Activated effector memory CD4-positive, alpha-beta T cell treated with anti-CD3 and anti-CD28 coated beads, Interleukin-2, amount 50 U/mL, for 16 hours (primary cell): ENCODE measurements at regions not wholly inside any gene's neighbourhood (a gene's known extent, or its start where the extent isn't known, plus 50 kb on each side); places are given as distances from the start of the nearest gene placed in this dataset.
"Not testable (repeated sequence)": the region's sequence is repeated elsewhere in the genome, so short reads cannot be mapped to it uniquely, and the experiment has no call there.

Experiments
- DNase-seq: peaks from one replicate; pipeline ENCODE4 v3.0.0-alpha.2; 2020

DNA sequence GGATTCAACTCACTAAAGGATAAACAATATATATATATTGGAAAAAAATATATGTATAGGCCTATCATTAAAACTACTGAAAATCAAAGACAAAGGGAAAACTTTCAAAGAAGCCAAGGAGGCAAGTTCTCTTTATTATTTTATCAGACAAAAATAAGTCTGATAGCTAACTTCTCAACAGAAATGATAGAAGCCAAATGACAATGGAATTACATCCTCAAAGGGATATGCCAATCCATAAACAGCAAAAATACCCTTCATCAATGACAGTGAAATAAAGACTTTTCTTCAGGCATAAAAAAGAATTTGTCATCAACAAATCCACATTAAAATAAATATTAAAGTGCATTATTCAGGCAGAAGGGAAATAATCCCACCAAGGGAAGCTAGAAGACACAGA lies 393.4 kb downstream of the ZFHX3 start:
- no peak for DNase-seq

DNA sequence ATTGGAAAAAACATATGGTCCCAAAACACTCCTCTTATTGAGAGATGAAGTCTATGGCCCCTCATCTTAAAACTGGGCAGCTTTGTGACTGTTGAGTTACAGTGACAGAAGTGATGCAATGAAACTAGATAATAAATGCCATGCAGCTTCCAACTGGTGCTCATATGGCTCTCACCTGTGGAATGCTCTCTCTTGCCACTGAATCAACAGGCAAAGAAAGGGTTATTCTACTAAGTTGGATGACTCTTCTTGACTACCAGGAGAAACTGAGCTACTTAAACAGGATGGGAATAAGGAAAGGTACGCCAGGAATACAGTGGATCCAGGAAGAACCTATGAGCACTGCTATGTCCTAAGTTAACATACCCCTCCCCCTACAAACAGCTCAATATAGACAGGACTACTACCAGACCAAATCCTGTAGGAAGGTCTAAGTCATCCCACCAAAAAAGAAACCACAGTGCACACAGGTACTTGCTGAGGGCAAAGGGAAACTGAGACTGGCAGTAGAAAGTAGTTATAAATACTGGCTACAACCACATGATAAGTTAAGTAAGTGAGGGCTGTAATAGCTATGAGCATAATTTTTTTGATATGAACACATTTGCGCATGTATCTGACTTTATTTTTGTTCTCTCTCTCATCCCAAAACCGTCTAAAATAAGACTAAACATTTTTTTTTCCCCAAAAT lies 398.5 kb downstream of the ZFHX3 start:
- no peak for DNase-seq

DNA sequence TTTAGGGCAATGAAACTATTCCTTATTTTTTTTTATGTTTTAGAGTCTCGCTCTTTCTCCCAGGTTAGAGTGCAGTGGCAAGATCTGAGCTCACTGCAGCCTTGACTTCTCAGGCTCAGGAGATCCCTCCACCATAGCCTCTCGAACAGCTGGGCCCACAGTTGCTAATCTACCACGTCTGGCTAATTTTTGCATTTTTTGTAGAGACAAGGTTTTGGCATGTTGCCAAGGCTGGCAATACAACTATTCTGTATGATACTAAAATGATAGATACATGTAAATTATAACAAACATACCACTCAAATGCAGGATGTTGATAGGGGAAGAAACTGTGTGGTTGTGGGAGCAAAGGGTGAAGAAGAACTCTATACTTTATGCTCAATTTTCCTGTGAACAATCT lies 401.3 kb downstream of the ZFHX3 start:
- no peak for DNase-seq

DNA sequence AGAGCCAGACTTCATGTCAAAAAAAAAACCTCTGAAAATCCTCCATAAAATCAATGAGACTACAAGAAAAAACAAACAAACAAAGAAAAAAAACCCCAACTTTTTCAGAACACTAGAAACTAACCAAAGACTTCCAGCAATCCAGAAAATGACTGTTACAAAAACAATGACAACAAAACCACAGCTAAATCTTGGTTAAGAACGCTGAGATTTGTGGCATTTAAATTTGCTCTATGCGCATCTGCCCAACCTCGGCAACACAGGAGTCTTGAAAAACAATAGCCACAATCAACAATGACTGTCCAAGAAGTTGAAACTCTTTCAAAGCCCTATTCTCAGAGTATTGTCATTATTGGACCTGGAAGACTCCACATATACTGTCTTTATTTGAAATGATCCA lies 402.4 kb downstream of the ZFHX3 start:
- DNase-seq = no peak

DNA sequence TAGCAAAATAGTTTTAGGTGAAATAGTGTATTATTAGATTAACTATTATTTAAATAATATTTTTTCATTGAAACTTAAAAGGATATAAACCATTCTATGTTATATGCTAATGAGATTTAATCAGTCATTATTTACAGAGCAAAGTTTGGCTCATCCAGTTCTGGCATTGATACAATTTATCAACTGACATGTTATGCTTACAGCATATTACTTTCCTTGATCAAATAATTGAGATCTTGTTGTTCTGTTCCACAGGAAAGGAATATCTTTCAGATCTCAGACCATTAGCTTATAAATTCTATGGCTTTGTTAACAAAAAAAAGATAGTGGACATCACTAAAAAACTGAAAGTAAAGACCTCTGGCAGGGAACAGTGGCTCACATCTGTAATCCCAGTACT lies 403.0 kb downstream of the ZFHX3 start:
- no peak for DNase-seq

DNA sequence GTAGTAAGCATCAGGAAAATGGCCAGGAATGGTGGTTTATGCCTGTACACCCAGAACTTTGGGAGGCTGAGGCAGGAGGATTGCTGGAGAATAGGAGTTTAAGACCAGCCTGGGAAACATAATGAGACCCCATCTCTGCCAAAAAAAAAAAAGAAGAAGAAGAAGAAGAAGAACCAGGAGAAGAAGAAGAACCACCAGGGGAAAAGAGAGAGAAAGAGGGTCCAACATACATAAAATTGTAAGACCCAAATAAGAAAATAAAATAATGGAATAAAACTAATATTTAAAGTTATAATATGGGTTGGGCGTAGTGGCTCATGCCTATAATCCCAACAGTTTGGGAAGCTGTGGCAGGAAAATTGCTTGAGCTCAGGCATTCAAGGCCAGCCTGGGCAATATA lies 408.4 kb downstream of the ZFHX3 start:
- DNase-seq = no peak

DNA sequence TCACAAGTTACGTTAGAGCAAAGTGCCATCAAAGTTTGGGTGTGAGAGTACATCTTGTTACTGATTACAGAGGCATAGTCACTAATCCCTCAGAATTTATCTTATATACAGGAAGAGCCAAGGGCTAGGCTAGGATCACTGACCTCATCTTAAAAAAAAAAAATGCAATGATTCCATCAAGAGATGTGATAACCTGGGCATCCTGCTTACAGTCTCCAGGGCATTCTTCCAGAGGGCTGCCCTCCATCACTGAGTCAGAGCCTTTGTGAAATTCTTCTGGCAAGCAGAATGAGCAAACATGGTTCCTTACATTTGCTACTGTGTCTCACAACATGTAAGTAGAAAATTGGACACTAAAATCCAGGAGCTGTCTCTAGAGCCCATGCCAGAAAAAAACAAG lies 410.6 kb downstream of the ZFHX3 start:
- DNase-seq = no peak

DNA sequence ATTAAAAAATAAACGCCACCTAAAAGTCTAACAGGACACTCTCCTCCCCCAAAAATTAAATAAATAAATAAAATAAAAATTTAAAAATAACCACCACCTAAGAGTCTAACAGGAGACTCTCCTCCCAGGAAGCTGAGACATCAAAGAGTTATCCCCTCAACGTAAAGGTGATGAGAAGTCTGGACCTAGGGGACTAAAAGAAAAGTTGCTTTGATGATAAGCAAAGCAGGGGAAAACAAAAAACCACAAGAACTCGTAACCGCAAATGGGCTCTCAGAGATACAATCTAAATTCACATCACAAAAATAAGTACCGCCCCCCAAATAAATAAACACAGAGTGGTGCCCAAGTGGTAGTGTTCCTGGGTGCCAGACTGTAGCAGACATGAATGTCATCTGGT lies 412.2 kb downstream of the ZFHX3 start:
- no peak for DNase-seq

DNA sequence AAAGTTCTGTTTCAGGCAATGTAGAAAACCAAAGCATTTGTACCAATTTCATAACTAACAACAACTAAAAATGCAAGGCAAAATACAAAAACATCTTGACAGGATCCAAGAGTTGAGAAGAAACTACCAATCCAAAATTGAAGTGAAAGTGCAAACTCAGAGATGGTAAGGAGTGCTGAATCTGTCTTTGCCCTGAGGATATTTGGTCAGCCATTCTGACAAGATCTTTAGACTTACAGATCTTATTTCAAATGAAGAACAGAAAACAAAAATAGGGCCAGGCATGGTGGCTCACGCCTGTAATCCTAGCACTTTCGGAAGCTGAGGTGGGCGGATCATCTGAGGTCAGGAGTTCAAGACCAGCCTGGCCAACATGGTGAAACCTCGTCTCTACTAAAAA lies 412.8 kb downstream of the ZFHX3 start:
- no peak for DNase-seq

DNA sequence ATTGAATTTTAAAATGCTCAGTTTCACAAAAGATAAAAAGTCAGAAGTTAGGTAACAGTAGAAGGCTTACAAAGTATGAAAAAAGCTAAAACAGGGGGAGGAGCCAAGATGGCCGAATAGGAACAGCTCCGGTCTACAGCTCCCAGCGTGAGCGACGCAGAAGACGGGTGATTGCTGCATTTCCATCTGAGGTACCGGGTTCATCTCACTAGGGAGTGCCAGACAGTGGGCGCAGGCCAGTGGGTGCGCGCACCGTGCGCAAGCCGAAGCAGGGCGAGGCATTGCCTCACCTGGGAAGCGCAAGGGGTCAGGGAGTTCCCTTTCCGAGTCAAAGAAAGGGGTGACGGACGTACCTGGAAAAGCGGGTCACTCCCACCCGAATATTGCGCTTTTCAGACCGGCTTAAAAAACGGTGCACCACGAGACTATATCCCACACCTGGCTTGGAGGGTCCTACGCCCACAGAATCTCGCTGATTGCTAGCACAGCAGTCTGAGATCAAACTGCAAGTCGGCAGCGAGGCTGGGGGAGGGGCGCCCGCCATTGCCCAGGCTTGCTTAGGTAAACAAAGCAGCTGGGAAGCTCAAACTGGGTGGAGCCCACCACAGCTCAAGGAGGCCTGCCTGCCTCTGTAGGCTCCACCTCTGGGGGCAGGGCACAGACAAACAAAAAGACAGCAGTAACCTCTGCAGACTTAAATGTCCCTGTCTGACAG lies 420.6 kb downstream of the ZFHX3 start:
- DNase-seq = not testable (repeated sequence)

DNA sequence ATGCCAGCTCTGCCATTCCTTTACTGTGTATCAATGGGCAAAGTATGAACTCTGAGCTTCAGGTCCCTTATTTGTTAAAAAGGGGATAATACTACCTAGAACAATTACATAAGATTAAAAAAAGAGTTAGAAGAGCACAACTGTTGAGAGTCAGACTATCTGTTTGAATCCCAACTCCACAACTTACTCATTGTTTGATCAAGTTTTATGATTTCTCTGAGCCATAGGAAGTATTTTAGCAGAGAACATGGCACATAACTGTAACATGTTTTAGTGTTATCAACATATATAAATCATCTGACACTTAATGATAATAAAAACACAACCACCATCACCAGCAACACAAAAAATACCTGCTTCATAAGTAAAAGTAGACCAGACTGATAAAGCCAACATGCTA lies 421.3 kb downstream of the ZFHX3 start:
- no peak for DNase-seq

DNA sequence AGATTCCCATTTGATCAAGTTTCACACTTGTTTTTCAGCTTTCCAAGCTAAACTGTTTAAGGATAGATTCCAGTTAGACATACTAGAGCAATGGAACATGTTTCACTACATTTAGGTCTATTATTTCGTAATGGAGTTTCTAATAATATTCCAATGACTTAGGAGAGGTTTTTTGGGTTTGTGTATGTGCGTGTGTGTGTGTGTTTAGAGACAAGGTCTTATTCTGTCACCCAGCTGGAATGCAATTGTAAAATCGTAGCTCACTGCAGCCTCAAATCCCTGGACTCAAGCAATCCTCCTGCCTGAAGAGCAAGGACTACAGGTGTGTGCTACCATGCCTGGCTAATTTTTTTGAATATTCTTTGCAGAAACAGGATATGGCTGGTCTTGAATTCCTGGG lies 426.3 kb downstream of the ZFHX3 start:
- no peak for DNase-seq

DNA sequence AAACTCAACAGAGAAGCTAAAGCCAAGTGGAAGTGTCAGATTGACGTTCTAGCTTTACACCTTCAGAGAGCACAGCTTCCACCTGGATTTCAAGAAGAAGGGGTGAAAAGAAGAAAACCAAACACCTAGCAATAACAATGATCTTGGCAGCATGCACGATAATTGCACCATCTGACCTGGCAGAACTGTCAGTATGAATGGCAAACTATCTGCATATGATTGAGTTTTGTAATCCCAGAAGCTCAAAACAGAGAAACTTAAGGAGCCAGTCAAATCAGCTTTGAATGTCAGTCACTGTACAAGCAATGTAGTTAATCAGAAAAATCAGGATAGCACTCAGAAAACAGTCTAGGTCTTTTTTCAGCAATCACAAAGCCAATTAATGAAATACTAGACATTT lies 427.1 kb downstream of the ZFHX3 start:
- DNase-seq = no peak

DNA sequence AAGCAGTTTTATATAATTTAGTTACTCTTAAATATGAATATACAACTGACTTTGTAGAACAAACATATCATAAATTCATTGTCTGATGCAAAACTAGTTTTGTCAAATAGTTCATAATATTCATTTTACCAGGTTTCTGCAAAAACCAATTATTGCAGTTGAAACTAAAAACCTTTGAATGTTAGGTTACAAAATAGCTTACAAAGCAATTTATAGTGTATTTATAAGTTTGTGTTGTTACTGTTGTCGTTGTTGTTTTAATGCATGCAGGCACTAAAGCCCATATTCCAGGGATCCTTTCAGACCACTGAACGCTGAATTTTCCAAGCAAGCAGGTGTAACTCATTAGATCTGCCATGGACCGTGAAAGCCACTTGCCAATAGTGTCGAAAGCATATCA lies 427.6 kb downstream of the ZFHX3 start:
- DNase-seq = no peak

DNA sequence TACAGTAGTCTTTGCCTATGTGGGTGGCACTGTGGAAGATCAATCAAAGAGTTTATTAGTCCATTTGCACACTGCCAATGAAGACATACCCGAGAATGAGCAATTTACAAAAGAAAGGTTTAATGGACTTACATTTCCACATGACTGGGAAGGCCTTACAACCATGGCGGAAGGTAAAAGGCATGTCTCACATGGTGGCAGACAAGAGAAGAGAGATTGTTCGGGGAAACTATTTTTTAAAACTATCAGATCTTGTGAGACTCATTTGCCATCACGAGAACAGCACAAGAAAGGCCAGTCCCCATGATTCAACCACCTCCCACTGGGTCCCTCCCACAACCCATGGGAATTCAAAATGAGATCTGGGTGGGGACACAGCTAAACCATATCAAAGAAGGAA lies 432.1 kb downstream of the ZFHX3 start:
- no peak for DNase-seq

DNA sequence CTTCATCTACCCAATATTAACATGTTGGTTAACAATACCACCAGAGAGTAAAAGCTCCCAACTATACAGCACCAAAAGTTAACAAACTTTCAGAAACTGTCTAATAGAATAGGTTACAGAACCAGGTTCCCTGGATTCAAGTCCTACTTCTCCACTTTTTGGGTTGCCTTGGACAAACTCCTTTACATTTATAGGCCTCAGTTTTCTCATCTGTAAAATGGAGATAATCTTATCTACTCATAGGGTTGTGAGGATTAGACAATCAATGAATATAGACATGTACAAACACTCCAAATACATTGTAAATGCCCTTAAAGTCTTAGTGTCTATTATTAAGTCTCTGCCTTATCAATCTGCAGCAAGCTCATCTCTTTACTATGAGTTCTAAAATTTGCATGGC lies 435.2 kb downstream of the ZFHX3 start:
- no peak for DNase-seq

DNA sequence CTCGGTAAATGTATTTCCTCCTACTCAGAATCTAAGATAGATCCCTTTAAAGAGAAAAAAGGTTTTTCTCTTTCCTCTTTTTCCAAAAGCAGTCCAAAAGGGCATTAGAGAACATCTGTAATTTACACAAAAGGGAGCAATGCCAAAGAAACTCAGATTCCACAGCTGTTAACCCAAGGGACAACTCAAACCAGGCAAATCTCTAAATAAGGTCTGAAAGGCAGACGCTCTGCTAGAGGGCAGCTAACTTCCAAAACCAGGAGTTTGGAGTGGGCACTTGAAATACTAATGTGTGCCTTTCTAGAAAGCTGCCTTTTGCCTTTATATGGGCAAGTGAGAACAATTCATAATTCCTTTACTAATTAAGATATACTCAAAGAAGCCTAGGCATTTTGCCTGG lies 435.7 kb downstream of the ZFHX3 start:
- DNase-seq = no peak

DNA sequence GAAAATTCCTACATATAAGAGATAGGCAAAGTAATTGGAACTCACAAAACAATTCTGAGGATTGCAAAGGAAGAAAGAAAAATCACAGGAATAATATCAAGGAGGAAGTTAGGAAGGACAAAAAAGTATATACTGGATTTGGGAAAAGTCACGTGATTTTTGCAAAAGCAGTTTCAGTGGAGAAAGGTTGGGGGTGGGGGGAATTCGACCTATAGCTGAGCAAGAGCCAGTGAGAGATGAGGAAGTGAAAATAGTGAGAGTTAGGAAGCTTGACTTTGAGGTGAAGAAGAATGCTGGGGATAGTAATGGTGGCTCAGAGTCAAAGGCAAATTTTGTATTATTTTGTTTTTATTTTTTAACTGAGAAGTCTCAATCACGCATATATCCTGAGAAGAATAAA lies 438.0 kb upstream of the PMFBP1 start:
- DNase-seq = no peak

DNA sequence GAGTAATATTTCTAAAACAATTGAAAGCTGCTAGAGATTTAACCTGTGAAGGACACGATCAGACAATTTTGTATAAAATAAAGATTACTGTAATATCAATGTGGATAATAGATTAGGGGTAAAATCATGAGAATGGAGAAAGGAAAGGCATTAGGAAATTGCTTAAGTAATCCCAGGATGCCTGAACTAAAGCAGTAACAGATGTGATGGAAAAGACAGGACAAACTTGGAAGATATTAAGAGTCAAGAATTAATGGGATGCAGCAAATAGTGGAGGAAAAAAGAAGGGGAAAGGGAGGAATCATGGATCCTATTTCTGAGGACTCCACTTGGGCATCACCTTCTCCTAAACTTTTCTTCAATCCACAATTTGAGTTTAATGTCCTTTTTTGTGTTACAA lies 437.1 kb upstream of the PMFBP1 start:
- no peak for DNase-seq

DNA sequence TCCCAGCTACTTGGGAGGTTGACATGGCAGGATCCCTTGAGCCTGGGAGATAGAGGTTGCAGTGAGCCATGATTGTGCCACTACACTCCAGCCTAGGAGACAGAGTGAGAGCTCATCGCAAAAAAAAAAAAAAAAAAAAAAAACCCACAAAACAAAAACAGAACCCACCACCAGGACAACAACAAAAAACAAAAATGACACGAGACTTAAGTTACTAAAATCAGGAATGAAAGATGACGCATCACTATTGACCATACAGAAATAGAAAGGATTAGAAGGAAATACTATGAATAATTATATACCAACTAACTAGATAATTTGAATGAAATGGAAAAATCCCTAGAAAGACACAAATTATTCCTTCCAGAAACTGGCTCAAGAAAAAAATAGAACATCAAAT lies 432.4 kb upstream of the PMFBP1 start:
- no peak for DNase-seq

DNA sequence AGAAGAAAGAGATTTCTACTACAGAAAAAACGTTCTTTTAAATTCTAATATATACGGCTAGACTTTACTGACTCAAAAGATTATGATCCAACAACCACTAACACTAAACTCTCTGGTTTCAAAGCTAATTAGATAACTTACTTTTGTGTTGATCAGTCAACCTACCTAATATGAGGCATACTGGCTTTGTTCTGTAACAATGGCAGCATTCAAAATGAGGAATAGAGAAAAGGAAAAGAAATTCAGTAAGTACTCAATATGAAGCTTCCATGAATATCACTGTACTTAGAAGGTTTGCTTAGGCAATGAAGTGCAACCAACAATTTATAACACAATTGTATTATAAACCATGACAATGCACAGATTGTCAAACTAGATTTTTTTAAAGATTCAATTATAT lies 430.5 kb upstream of the PMFBP1 start:
- no peak for DNase-seq

DNA sequence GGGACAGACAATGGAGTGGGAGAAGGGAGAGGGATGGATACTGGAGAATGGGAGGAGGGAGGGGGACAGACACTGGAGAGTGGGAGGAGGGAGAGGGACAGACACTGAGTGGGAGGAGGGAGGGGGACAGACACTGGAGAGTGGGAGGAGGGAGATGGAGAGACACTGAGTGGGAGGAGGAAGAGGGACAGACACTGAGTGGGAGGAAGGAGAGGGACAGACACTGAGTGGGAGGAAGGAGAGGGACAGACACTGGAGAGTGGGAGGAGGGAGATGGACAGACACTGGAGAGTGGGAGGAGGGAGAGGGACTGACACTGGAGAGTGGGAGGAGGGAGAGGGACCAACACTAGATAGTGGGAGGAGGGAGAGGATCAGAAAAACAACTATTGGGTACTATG lies 426.7 kb upstream of the PMFBP1 start:
- no peak for DNase-seq

DNA sequence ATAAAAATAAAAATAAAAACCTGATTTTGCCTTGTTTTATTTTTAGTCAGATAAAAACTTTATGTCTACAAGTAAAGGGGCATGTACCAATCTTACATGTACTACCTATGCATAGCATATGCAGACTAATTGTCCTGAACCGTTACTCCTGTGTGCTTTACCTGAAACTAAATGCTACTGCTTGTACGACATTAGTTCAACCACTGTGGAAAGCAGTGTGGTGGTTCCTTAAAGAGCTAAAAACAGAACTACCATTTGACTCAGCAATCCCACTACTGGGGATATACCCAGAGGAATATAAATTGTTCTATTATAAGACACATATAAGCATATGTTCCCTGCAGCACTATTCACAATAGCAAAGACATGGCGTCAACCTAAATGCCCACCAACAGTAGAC lies 426.0 kb upstream of the PMFBP1 start:
- DNase-seq = no peak

DNA sequence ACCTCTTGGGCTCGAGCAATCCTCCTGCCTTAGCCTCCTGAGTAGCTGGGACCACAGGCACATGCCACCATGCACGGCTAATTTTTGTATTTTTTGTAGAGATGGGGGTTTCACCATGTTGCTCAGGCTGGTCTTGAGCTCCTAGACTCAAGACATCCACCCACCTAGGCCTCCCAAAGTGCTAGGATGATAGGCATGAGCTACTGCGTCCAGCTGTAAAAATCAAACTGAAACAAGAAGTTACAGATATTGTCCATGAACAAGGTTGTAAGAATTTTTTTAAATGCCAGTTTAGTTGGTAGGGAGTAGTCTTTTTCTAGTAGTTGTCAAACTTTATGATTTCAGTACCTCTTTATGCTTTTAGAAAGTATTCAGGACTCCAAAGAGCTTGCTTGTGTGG lies 424.4 kb upstream of the PMFBP1 start:
- DNase-seq = no peak
